ENCODE measurements at regions not wholly inside any gene's neighbourhood (a gene's known extent, or its start where the extent isn't known, plus 50 kb on each side); places are given as distances from the start of the nearest gene placed in this dataset.

GRCh38 chr3:13227315-13228165, 154.3 kb upstream of the IQSEC1 start:
- no peaks in the 10 kb centered on the region for H3K36me3 ChIP-seq (ENCODE audit: insufficient read depth, low read length)
- H3K27me3 ChIP-seq (ENCODE audit: insufficient read depth, low read length, poor library complexity, severe bottlenecking): no peaks in the 10 kb centered on the region
- H3K36me3 Mint-ChIP-seq: no peaks in the 10 kb centered on the region
- ChIA-PET POLR2A (interaction anchor here (0.6 kb wide), 1 partner anchor 325 kb away, joined by 4 read pairs; no protein-coding TSS in a partner anchor), CTCF (no interaction called here)
- DNase-seq: no peak
- no peak overlapping the region for H3K4me3 Mint-ChIP-seq
- no peaks in the 10 kb centered on the region for H3K9me3 Mint-ChIP-seq
- no peak overlapping the region for H3K27ac Mint-ChIP-seq
- H3K4me3 ChIP-seq (ENCODE audit: low read length): no peak overlapping the region
- no peaks in the 10 kb centered on the region for H3K9me3 ChIP-seq (ENCODE audit: low read length)
- H3K27ac ChIP-seq (ENCODE audit: low read depth, low read length): no peak overlapping the region
- H3K4me1 Mint-ChIP-seq: peaks cover 0 to under 1% (median 0%) of the 10 kb centered on the region in 3 donors
- no peaks in the 10 kb centered on the region for H3K4me1 ChIP-seq (ENCODE audit: insufficient read depth, low read length)
- peaks cover 0 to 3% of the 10 kb centered on the region in 2 donors for H3K27me3 Mint-ChIP-seq

- no peak overlapping the region for H3K4me3 Mint-ChIP-seq
- H3K36me3 Mint-ChIP-seq: no peaks in the 10 kb centered on the region
- no peaks in the 10 kb centered on the region for H3K27me3 ChIP-seq (ENCODE audit: insufficient read depth, low read length, poor library complexity, severe bottlenecking)
- ChIA-PET POLR2A (no interaction called here), CTCF (no interaction called here)
- H3K9me3 ChIP-seq (ENCODE audit: low read length): no peaks in the 10 kb centered on the region
- no peaks in the 10 kb centered on the region for H3K9me3 Mint-ChIP-seq
- no peaks in the 10 kb centered on the region for H3K36me3 ChIP-seq (ENCODE audit: insufficient read depth, low read length)
- no peak overlapping the region for H3K27ac ChIP-seq (ENCODE audit: low read depth, low read length)
- no peak for DNase-seq
- no peaks in the 10 kb centered on the region for H3K4me1 ChIP-seq (ENCODE audit: insufficient read depth, low read length)
- no peak overlapping the region for H3K27ac Mint-ChIP-seq
- H3K27me3 Mint-ChIP-seq: peaks cover 0 to 3% of the 10 kb centered on the region in 2 donors
- no peak overlapping the region for H3K4me3 ChIP-seq (ENCODE audit: low read length)
- no peaks in the 10 kb centered on the region for H3K4me1 Mint-ChIP-seq
These were observed 151.7 kb upstream of the IQSEC1 start for GRCh38 chr3:13224967-13225366.

- no peaks in the 10 kb centered on the region for H3K36me3 ChIP-seq (ENCODE audit: insufficient read depth, low read length)
- CTCF ChIA-PET: no interaction called here
- H3K27me3 ChIP-seq (ENCODE audit: insufficient read depth, low read length, poor library complexity, severe bottlenecking): no peaks in the 10 kb centered on the region
- no peaks in the 10 kb centered on the region for H3K36me3 Mint-ChIP-seq
- H3K4me1 Mint-ChIP-seq: no peaks in the 10 kb centered on the region
- peak in 1 of 5 donors; percentile 8 for DNase-seq
- H3K27me3 Mint-ChIP-seq: peaks cover 0 to 3% of the 10 kb centered on the region in 2 donors
- H3K9me3 Mint-ChIP-seq: no peaks in the 10 kb centered on the region
- H3K4me3 ChIP-seq (ENCODE audit: low read length): no peak overlapping the region
- H3K27ac Mint-ChIP-seq: peak overlapping the region in 1 of 8 donors; percentile 24
- no peak overlapping the region for H3K4me3 Mint-ChIP-seq
- no peaks in the 10 kb centered on the region for H3K9me3 ChIP-seq (ENCODE audit: low read length)
- no peaks in the 10 kb centered on the region for H3K4me1 ChIP-seq (ENCODE audit: insufficient read depth, low read length)
- no peak overlapping the region for H3K27ac ChIP-seq (ENCODE audit: low read depth, low read length)
- POLR2A ChIA-PET: no interaction called here
These were observed 150.5 kb upstream of the IQSEC1 start for GRCh38 chr3:13223574-13224237.

GRCh38 chr3:13222891-13223573, 149.8 kb upstream of the IQSEC1 start:
- no peak overlapping the region for H3K4me3 ChIP-seq (ENCODE audit: low read length)
- H3K27ac ChIP-seq (ENCODE audit: low read depth, low read length): no peak overlapping the region
- no peaks in the 10 kb centered on the region for H3K4me1 ChIP-seq (ENCODE audit: insufficient read depth, low read length)
- peaks cover 0 to 3% of the 10 kb centered on the region in 2 donors for H3K27me3 Mint-ChIP-seq
- H3K4me3 Mint-ChIP-seq: no peak overlapping the region
- ChIA-PET POLR2A (no interaction called here), CTCF (no interaction called here)
- no peaks in the 10 kb centered on the region for H3K9me3 Mint-ChIP-seq
- DNase-seq: no peak
- H3K27me3 ChIP-seq (ENCODE audit: insufficient read depth, low read length, poor library complexity, severe bottlenecking): no peaks in the 10 kb centered on the region
- no peaks in the 10 kb centered on the region for H3K36me3 Mint-ChIP-seq
- no peak overlapping the region for H3K27ac Mint-ChIP-seq
- no peaks in the 10 kb centered on the region for H3K4me1 Mint-ChIP-seq
- no peaks in the 10 kb centered on the region for H3K36me3 ChIP-seq (ENCODE audit: insufficient read depth, low read length)
- no peaks in the 10 kb centered on the region for H3K9me3 ChIP-seq (ENCODE audit: low read length)

- H3K4me3 Mint-ChIP-seq: no peak overlapping the region
- POLR2A ChIA-PET: no interaction called here
- H3K9me3 Mint-ChIP-seq: no peaks in the 10 kb centered on the region
- H3K4me1 Mint-ChIP-seq: no peaks in the 10 kb centered on the region
- Histone ChIP-seq H3K27ac (ENCODE audit: low read depth, low read length) (no peak overlapping the region), H3K36me3 (ENCODE audit: insufficient read depth, low read length) (no peaks in the 10 kb centered on the region), H3K9me3 (ENCODE audit: low read length) (no peaks in the 10 kb centered on the region), H3K27me3 (ENCODE audit: insufficient read depth, low read length, poor library complexity, severe bottlenecking) (no peaks in the 10 kb centered on the region), H3K4me3 (ENCODE audit: low read length) (no peak overlapping the region), H3K4me1 (ENCODE audit: insufficient read depth, low read length) (no peaks in the 10 kb centered on the region)
- DNase-seq: no peak
- H3K27ac Mint-ChIP-seq: no peak overlapping the region
- CTCF ChIA-PET: no interaction called here
- H3K27me3 Mint-ChIP-seq: peaks cover 0 to 3% of the 10 kb centered on the region in 2 donors
- H3K36me3 Mint-ChIP-seq: no peaks in the 10 kb centered on the region
These were observed 148.9 kb upstream of the IQSEC1 start for GRCh38 chr3:13222131-13222530.

GRCh38 chr3:13221491-13222061, 148.3 kb upstream of the IQSEC1 start:
- no peaks in the 10 kb centered on the region for H3K4me1 Mint-ChIP-seq
- Histone ChIP-seq H3K4me1 (ENCODE audit: insufficient read depth, low read length) (no peaks in the 10 kb centered on the region), H3K9me3 (ENCODE audit: low read length) (no peaks in the 10 kb centered on the region), H3K27me3 (ENCODE audit: insufficient read depth, low read length, poor library complexity, severe bottlenecking) (no peaks in the 10 kb centered on the region), H3K36me3 (ENCODE audit: insufficient read depth, low read length) (no peaks in the 10 kb centered on the region), H3K27ac (ENCODE audit: low read depth, low read length) (no peak overlapping the region), H3K4me3 (ENCODE audit: low read length) (no peak overlapping the region)
- no peaks in the 10 kb centered on the region for H3K9me3 Mint-ChIP-seq
- no peak overlapping the region for H3K4me3 Mint-ChIP-seq
- no peaks in the 10 kb centered on the region for H3K36me3 Mint-ChIP-seq
- ChIA-PET POLR2A (no interaction called here), CTCF (no interaction called here)
- no peak overlapping the region for H3K27ac Mint-ChIP-seq
- peak in 1 of 5 donors; percentile 22 for DNase-seq
- H3K27me3 Mint-ChIP-seq: peaks cover 0 to 3% of the 10 kb centered on the region in 2 donors

GRCh38 chr3:13220991-13221390, 147.8 kb upstream of the IQSEC1 start:
- no peaks in the 10 kb centered on the region for H3K36me3 Mint-ChIP-seq
- H3K27me3 Mint-ChIP-seq: peaks cover 0 to 3% of the 10 kb centered on the region in 2 donors
- peak in 1 of 5 donors; percentile 35 for DNase-seq
- no peaks in the 10 kb centered on the region for H3K4me1 ChIP-seq (ENCODE audit: insufficient read depth, low read length)
- no peak overlapping the region for H3K27ac ChIP-seq (ENCODE audit: low read depth, low read length)
- no peaks in the 10 kb centered on the region for H3K27me3 ChIP-seq (ENCODE audit: insufficient read depth, low read length, poor library complexity, severe bottlenecking)
- H3K4me3 ChIP-seq (ENCODE audit: low read length): no peak overlapping the region
- H3K36me3 ChIP-seq (ENCODE audit: insufficient read depth, low read length): no peaks in the 10 kb centered on the region
- no peak overlapping the region for H3K27ac Mint-ChIP-seq
- CTCF ChIA-PET: no interaction called here
- no peak overlapping the region for H3K4me3 Mint-ChIP-seq
- no peaks in the 10 kb centered on the region for H3K9me3 ChIP-seq (ENCODE audit: low read length)
- POLR2A ChIA-PET: no interaction called here
- H3K9me3 Mint-ChIP-seq: no peaks in the 10 kb centered on the region
- no peaks in the 10 kb centered on the region for H3K4me1 Mint-ChIP-seq

GRCh38 chr3:13219902-13220296, 146.7 kb upstream of the IQSEC1 start:
- Mint-ChIP-seq H3K9me3 (no peaks in the 10 kb centered on the region), H3K36me3 (no peaks in the 10 kb centered on the region), H3K4me3 (no peak overlapping the region), H3K4me1 (no peaks in the 10 kb centered on the region), H3K27me3 (peaks cover 2 to 9% of the 10 kb centered on the region in 2 donors), H3K27ac (no peak overlapping the region)
- Histone ChIP-seq H3K4me1 (ENCODE audit: insufficient read depth, low read length) (no peaks in the 10 kb centered on the region), H3K27ac (ENCODE audit: low read depth, low read length) (no peak overlapping the region), H3K4me3 (ENCODE audit: low read length) (no peak overlapping the region), H3K36me3 (ENCODE audit: insufficient read depth, low read length) (no peaks in the 10 kb centered on the region), H3K27me3 (ENCODE audit: insufficient read depth, low read length, poor library complexity, severe bottlenecking) (no peaks in the 10 kb centered on the region), H3K9me3 (ENCODE audit: low read length) (no peaks in the 10 kb centered on the region)
- POLR2A ChIA-PET: no interaction called here
- DNase-seq: no peak
- CTCF ChIA-PET: no interaction called here

Data from CD8-positive, alpha-beta memory T cell (primary cell).